ENCODE measurements at regions not wholly inside any gene's neighbourhood (a gene's known extent, or its start where the extent isn't known, plus 50 kb on each side); places are given as distances from the start of the nearest gene placed in this dataset.

- TF ChIP-seq CTCF (IDR thresholded peaks at IDR 0.05; ENCODE audit: low read length), result no peak
- no peak for TF ChIP-seq EZH2 (IDR thresholded peaks at IDR 0.05; ENCODE audit: borderline replicate concordance, low read length)
These were observed 107.4 kb downstream of the UTRN start for GRCh38 chr6:144392536-144392935.

All from OCI-LY1 (cell line).